Calu3 (cell line): ENCODE measurements at regions not wholly inside any gene's neighbourhood (a gene's known extent, or its start where the extent isn't known, plus 50 kb on each side); places are given as distances from the start of the nearest gene placed in this dataset.

ENCODE experiments used
- BruUV-seq: library from RNA; stranded (reverse); fragments of 400-500 nt; replicated peaks from 2 replicates; lab custom pipeline; 2021; lab: Mats Ljungman, UMichigan
- CTCF ChIA-PET: fragments of 300-600 bp; sonication (Branson Sonifier 250); formaldehyde crosslinking; loops from one replicate; lab custom pipeline; 2022; ENCODE audit warnings: antibody characterized with exemption; lab: Charles Lee
- DNase-seq: peaks from one replicate; pipeline ENCODE4 v3.0.0; 2022
- H3K27ac Mint-ChIP-seq: one replicate; pipeline ENCODE4 v1.8.0; 2022; ENCODE audit warnings: mixed read lengths; ENCODE audit not compliant: unreplicated experiment
- H3K27me3 Mint-ChIP-seq: one replicate; pipeline ENCODE4 v1.8.0; 2022; ENCODE audit warnings: mixed read lengths; ENCODE audit not compliant: unreplicated experiment
- H3K36me3 Mint-ChIP-seq: one replicate; pipeline ENCODE4 v1.8.0; 2022; ENCODE audit warnings: mild to moderate bottlenecking, moderate library complexity, mixed read lengths; ENCODE audit not compliant: insufficient read depth, unreplicated experiment
- H3K4me1 Mint-ChIP-seq: one replicate; pipeline ENCODE4 v1.8.0; 2022; ENCODE audit warnings: mild to moderate bottlenecking, low read depth, mixed read lengths; ENCODE audit not compliant: unreplicated experiment
- H3K4me3 Mint-ChIP-seq: one replicate; pipeline ENCODE4 v1.8.0; 2022; ENCODE audit warnings: mild to moderate bottlenecking, low read depth, moderate library complexity, mixed read lengths; ENCODE audit not compliant: unreplicated experiment
- H3K9me3 Mint-ChIP-seq: one replicate; pipeline ENCODE4 v1.8.0; 2022; ENCODE audit warnings: low read depth, mixed read lengths; ENCODE audit not compliant: unreplicated experiment
- intact Hi-C: fragments of 100-400 bp; cut with micrococcal nuclease; formaldehyde crosslinking; loops from one replicate; pipeline ENCODE4 v1.10.0; 2022; ENCODE audit not compliant: unreplicated experiment
- TF ChIP-seq, protein P1 (sequence below): fragments of 200-600 bp; IDR thresholded peaks from one replicate; pipeline ENCODE4 v1.8.0; 2022; ENCODE audit warnings: antibody characterized with exemption; ENCODE audit not compliant: unreplicated experiment

DNA sequence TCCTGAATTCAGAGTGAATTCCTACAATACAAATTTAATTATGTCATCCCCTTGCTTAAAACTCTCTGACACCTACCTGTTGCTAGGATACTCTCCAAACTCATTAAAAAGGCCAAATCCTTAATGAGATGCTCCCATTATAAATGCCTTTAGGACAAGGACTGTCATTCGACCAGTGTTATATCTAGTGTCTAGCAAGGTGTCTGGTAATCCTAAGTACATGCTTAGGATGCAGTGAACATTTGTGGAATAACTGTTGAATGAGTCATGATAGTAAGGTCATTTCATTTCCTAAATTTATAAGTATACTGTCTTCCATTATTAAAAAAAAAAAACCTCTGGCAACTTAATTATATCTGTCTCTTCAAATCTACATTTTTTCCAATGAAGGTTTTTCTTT lies 588.9 kb upstream of the NRXN1 start:
- H3K36me3 Mint-ChIP-seq, result no peaks in the 10 kb centered on the region
- no peaks in the 10 kb centered on the region for H3K27me3 Mint-ChIP-seq
- H3K27ac Mint-ChIP-seq, result no peak overlapping the region
- DNase-seq, result no peak
- CTCF ChIA-PET, result no interaction called here
- H3K4me1 Mint-ChIP-seq, result no peaks in the 10 kb centered on the region
- no peak overlapping the region for H3K4me3 Mint-ChIP-seq
- H3K9me3 Mint-ChIP-seq, result peaks cover 16% of the 10 kb centered on the region
- TF ChIP-seq, protein P1, sequence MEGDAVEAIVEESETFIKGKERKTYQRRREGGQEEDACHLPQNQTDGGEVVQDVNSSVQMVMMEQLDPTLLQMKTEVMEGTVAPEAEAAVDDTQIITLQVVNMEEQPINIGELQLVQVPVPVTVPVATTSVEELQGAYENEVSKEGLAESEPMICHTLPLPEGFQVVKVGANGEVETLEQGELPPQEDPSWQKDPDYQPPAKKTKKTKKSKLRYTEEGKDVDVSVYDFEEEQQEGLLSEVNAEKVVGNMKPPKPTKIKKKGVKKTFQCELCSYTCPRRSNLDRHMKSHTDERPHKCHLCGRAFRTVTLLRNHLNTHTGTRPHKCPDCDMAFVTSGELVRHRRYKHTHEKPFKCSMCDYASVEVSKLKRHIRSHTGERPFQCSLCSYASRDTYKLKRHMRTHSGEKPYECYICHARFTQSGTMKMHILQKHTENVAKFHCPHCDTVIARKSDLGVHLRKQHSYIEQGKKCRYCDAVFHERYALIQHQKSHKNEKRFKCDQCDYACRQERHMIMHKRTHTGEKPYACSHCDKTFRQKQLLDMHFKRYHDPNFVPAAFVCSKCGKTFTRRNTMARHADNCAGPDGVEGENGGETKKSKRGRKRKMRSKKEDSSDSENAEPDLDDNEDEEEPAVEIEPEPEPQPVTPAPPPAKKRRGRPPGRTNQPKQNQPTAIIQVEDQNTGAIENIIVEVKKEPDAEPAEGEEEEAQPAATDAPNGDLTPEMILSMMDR, result no peak
- intact Hi-C loops, result no loop called here
- no TSS peak for BruUV-seq

DNA sequence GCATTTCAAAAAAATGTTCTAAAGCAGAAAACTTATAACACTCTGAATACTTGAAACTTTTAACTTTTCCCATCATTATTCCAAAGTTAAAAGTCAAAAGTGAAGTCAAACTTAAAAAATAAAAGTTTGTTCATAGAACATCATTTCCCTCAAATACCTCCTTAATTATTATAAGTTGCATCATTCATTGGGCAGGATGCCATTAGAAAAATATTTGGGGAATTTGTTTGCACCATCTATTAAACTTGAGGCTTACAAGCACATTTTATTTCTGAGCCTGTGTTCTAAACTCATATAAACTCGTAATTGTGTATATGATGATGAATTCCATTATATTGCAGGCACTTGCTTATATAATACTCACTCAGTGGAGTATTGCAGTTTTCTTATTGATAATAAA lies 588.0 kb upstream of the NRXN1 start:
- intact Hi-C loops, result no loop called here

DNA sequence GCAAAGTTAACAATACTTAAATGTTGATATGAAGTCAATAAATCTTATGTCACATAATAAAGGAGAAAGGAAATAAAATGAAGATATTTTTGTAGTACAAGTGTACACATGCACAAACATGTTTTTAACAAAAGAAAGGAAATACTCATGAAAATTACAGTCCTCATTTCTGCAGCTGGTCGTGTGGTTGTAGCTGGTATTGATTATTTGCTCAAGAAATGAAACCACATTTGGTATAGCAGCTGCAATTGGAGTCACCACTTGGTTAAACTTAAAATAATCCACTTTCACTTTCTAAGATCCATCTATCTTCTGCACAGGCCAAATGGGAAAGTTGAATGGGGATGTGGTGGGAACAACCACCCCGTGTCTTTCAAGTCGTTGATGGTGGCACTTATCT lies 580.5 kb upstream of the NRXN1 start:
- H3K4me1 Mint-ChIP-seq, result no peaks in the 10 kb centered on the region
- no peak for DNase-seq
- H3K9me3 Mint-ChIP-seq, result peaks cover 9% of the 10 kb centered on the region
- TF ChIP-seq, protein P1, result no peak
- H3K36me3 Mint-ChIP-seq, result no peaks in the 10 kb centered on the region
- no TSS peak for BruUV-seq
- no peaks in the 10 kb centered on the region for H3K27me3 Mint-ChIP-seq
- CTCF ChIA-PET, result no interaction called here
- no peak overlapping the region for H3K4me3 Mint-ChIP-seq
- intact Hi-C loops, result no loop called here
- H3K27ac Mint-ChIP-seq, result no peak overlapping the region

More for the DNA sequence above, 588.0 kb upstream of the NRXN1 start:
- Mint-ChIP-seq H3K27me3 (no peaks in the 10 kb centered on the region), H3K4me1 (no peaks in the 10 kb centered on the region), H3K27ac (no peak overlapping the region), H3K9me3 (peaks cover 18% of the 10 kb centered on the region), H3K4me3 (no peak overlapping the region), H3K36me3 (no peaks in the 10 kb centered on the region)
- BruUV-seq, result no TSS peak
- DNase-seq, result no peak
- TF ChIP-seq, protein P1, result no peak
- CTCF ChIA-PET, result no interaction called here

DNA sequence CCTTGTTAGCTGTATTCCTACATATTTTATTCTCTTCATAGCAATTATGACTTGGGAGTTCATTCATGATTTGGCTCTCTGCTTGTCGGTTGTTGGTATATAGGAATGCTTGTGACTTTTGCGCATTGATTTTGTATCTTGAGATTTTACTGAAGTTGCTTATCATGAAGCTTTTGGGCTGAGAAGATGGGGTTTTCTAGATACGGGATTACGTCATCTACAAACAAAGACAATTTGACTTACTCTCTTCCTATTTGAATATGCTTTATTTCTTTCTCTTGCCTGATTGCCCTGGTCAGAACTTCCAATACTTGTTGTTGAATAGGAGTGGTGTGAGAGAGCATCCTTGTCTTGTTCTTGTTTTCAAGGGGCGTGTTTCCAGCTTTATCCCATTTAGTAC lies 569.8 kb upstream of the NRXN1 start:
- CTCF ChIA-PET, result no interaction called here
- no peak overlapping the region for H3K27ac Mint-ChIP-seq
- no peak for DNase-seq
- no peaks in the 10 kb centered on the region for H3K27me3 Mint-ChIP-seq
- H3K36me3 Mint-ChIP-seq, result no peaks in the 10 kb centered on the region
- H3K4me3 Mint-ChIP-seq, result no peak overlapping the region
- H3K9me3 Mint-ChIP-seq, result peaks cover 12% of the 10 kb centered on the region
- TF ChIP-seq, protein P1, result no peak
- intact Hi-C loops, result no loop called here
- BruUV-seq, result no TSS peak
- no peaks in the 10 kb centered on the region for H3K4me1 Mint-ChIP-seq

DNA sequence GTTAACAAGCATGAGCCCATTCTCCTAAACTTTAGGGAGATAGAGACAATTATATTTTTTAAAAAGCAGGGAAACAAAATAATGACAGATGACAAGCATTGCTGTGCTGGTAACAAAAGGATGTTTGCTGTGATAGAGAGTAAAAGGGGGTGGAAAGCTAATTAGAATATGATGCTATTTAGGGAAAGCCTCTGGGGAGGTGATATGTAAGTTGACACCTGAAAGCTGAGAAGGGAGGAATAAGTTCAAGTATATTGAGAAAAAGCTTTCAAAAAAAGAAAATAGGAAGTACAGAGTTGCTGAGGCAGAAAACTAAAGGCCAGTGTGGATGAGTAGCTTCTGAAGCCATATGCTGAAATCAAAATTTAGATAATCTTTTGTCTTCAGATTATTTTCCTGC lies 565.2 kb upstream of the NRXN1 start:
- peaks cover 5% of the 10 kb centered on the region for H3K9me3 Mint-ChIP-seq
- intact Hi-C loops, result no loop called here
- no TSS peak for BruUV-seq
- H3K27ac Mint-ChIP-seq, result no peak overlapping the region
- CTCF ChIA-PET, result no interaction called here
- no peak for DNase-seq
- H3K4me3 Mint-ChIP-seq, result no peak overlapping the region
- no peaks in the 10 kb centered on the region for H3K4me1 Mint-ChIP-seq
- TF ChIP-seq, protein P1, result no peak
- no peaks in the 10 kb centered on the region for H3K27me3 Mint-ChIP-seq
- no peaks in the 10 kb centered on the region for H3K36me3 Mint-ChIP-seq
